CD14-positive monocyte (primary cell): ENCODE measurements at regions not wholly inside any gene's neighbourhood (a gene's known extent, or its start where the extent isn't known, plus 50 kb on each side); places are given as distances from the start of the nearest gene placed in this dataset.

Experiments
- DNase-seq, 3 donors: peaks; one replicate each; pipeline ENCODE4 v3.0.0-alpha.2; 2011 to 2022
- H2AFZ ChIP-seq: 2 replicates; pipeline ENCODE4 v1.6.0; 2012; ENCODE audit warnings: mild to moderate bottlenecking, low read depth, low read length, inconsistent platforms; ENCODE audit not compliant: insufficient read depth, poor library complexity, severe bottlenecking
- H3K27ac ChIP-seq, 2 donors: 1 replicate in 1 of 2; 2 replicates in 1 of 2; pipeline ENCODE4 v1.5.1; 2012 to 2013; ENCODE audit warnings: low read length in 2 of 2, control low read depth in 1 of 2, inconsistent platforms in 1 of 2, low read depth in 1 of 2, mild to moderate bottlenecking in 1 of 2
- H3K27me3 ChIP-seq, 2 donors: one replicate each; pipeline versions ENCODE4 v1.6.0 to v1.6.1; 2011 to 2013; ENCODE audit warnings: low read length in 2 of 2; ENCODE audit not compliant: control insufficient read depth in 2 of 2, insufficient read depth in 2 of 2
- H3K36me3 ChIP-seq, 2 donors: replicated peaks in 1 of 2; 1 replicate in 1 of 2; 2 replicates in 1 of 2; pipeline versions ENCODE4 v1.5.1 to v1.6.1; 2012 to 2013; ENCODE audit warnings: low read length in 2 of 2, control low read depth in 1 of 2, inconsistent platforms in 1 of 2, mild to moderate bottlenecking in 1 of 2; ENCODE audit not compliant: insufficient read depth in 2 of 2, control insufficient read depth in 1 of 2
- H3K4me1 ChIP-seq, 2 donors: 1 replicate in 1 of 2; 2 replicates in 1 of 2; pipeline versions ENCODE4 v1.5.1 to v1.6.1; 2012 to 2013; ENCODE audit warnings: low read length in 2 of 2, control low read depth in 1 of 2, inconsistent platforms in 1 of 2, mild to moderate bottlenecking in 1 of 2, moderate library complexity in 1 of 2; ENCODE audit not compliant: insufficient read depth in 2 of 2, control insufficient read depth in 1 of 2
- H3K4me2 ChIP-seq: replicated peaks from 2 replicates; pipeline ENCODE3; 2012; ENCODE audit warnings: low read length, moderate library complexity, mild to moderate bottlenecking; ENCODE audit not compliant: poor library complexity, severe bottlenecking; ENCODE audit errors: extremely low read depth
- H3K4me3 ChIP-seq, 3 experiments: fragments of 200-600 bp in 1 of 3; sonication (generic) in 1 of 3; replicated peaks in 1 of 3; 1 replicate in 2 of 3; 2 replicates in 1 of 3; pipeline ENCODE4 v1.5.1; 2011 to 2013; ENCODE audit warnings: low read length in 3 of 3, mild to moderate bottlenecking in 3 of 3, control low read depth in 2 of 3, low read depth in 2 of 3, inconsistent platforms in 1 of 3, moderate library complexity in 1 of 3
- H3K79me2 ChIP-seq: 2 replicates; pipeline ENCODE4 v1.6.0; 2012; ENCODE audit warnings: mild to moderate bottlenecking, control low read depth, inconsistent platforms, low read length, moderate library complexity; ENCODE audit not compliant: insufficient read depth
- H3K9ac ChIP-seq: 2 replicates; pipeline ENCODE4 v1.6.0; 2017; ENCODE audit warnings: low read length, mild to moderate bottlenecking; ENCODE audit not compliant: insufficient read depth, poor library complexity, severe bottlenecking
- H3K9me3 ChIP-seq, 2 donors: replicated peaks in 1 of 2; 1 replicate in 1 of 2; 2 replicates in 1 of 2; pipeline versions ENCODE4 v1.5.1 to v1.6.1; 2012 to 2013; ENCODE audit warnings: low read length in 2 of 2, control low read depth in 1 of 2; ENCODE audit not compliant: control insufficient read depth in 1 of 2, insufficient read depth in 1 of 2
- H4K20me1 ChIP-seq: 2 replicates; pipeline ENCODE4 v1.6.0; 2012; ENCODE audit warnings: mild to moderate bottlenecking, low read length, control low read depth, moderate library complexity; ENCODE audit not compliant: insufficient read depth
- H3K27ac Mint-ChIP-seq, 7 donors: one replicate each; pipeline ENCODE4 v1.8.0; 2020; ENCODE audit warnings: mild to moderate bottlenecking in 7 of 7, mixed read lengths in 7 of 7, moderate library complexity in 6 of 7, inconsistent platforms in 2 of 7
- H3K27me3 Mint-ChIP-seq, 3 donors: one replicate each; pipeline ENCODE4 v1.8.0; 2021 to 2022; ENCODE audit warnings: low read depth in 3 of 3, mild to moderate bottlenecking in 3 of 3, mixed read lengths in 3 of 3, moderate library complexity in 3 of 3, inconsistent platforms in 1 of 3
- H3K36me3 Mint-ChIP-seq, 2 donors: one replicate each; pipeline ENCODE4 v1.8.0; 2020; ENCODE audit warnings: mixed read lengths in 2 of 2, inconsistent platforms in 1 of 2, mild to moderate bottlenecking in 1 of 2
- H3K4me1 Mint-ChIP-seq: one replicate; pipeline ENCODE4 v1.8.0; 2020; ENCODE audit warnings: mild to moderate bottlenecking, mixed read lengths
- H3K4me3 Mint-ChIP-seq, 2 donors: one replicate each; pipeline ENCODE4 v1.8.0; 2020; ENCODE audit warnings: mild to moderate bottlenecking in 2 of 2, mixed read lengths in 2 of 2, moderate library complexity in 1 of 2
- H3K9me3 Mint-ChIP-seq, 7 donors: one replicate each; pipeline ENCODE4 v1.8.0; 2020 to 2022; ENCODE audit warnings: mixed read lengths in 7 of 7, mild to moderate bottlenecking in 6 of 7, moderate library complexity in 6 of 7, inconsistent platforms in 2 of 7
- WGBS: methylation state at CpG from one replicate; pipeline ENCODE4 v1.1.5; 2013; ENCODE audit warnings: missing lambda C conversion rate; ENCODE audit not compliant: insufficient coverage; 5-methylcytosine and 5-hydroxymethylcytosine counted together
- intact Hi-C, 2 donors: fragments of 100-400 bp; cut with micrococcal nuclease; formaldehyde crosslinking; loops; one replicate each; pipeline versions ENCODE4 v1.15.0 to v1.15.1; 2023
- TF ChIP-seq, protein P1 (sequence below): fragments of 200-600 bp; IDR thresholded peaks from one replicate; pipeline ENCODE4 v1.8.0; 2022; ENCODE audit warnings: antibody characterized with exemption, mild to moderate bottlenecking

DNA sequence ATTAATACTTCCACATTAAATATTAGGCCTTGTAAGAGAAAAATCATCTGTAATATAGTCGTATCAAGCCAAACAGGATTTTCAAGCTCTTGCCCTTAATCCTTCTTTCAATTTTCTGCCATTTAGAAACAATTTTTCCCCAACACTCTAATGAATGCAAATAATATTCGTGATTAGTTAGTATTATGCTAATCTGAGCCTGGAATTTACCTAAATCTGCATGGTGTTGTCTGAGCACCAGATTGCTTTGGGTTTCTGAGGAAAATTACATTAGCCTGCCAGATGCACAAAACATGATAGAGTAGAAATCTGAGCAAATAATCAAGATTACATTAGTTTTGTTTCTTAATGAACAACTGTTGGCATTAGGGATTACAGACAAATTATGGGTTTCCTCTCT lies 176.6 kb downstream of the ZDHHC21 start:
- H3K79me2 ChIP-seq = no peaks in the 10 kb centered on the region

DNA sequence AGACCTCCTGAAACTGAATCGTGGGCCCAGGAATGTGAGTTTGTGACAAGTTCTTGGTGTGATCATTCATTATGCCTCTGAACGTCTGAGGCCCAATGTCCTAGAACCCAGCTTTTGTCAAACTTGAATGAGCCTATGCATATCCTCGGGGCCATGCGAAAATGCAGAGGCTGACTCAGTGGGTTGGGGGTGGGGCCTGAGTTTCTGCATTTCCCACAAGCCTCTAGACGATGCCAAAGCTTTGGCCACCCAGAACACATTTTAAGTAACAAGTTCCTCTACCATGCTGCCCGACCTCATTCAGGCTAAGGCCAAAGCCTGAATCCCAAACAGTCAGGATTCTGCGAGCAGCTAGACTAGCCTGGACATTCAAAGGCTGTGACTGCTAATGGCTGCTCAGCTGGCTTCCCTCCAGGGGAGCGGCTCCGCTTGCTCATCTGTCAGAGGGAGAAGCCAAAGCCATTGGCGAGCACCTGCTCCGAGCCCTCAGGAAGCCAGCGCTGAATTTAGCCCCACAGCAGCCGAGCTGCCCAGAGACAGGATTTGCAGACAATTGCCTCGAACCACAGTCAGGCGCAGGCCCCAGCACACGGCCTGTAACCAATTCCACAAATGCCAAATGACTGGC lies 177.5 kb downstream of the ZDHHC21 start:
- Histone ChIP-seq H3K4me3 (no peak overlapping the region), H3K9ac (no peak overlapping the region)

More for the DNA sequence above, 176.6 kb downstream of the ZDHHC21 start:
- Histone ChIP-seq H3K9me3 (no peaks in the 10 kb centered on the region), H3K4me1 (no peaks in the 10 kb centered on the region), H3K4me3 (no peak overlapping the region), H3K27me3 (no peaks in the 10 kb centered on the region), H2AFZ (no peak overlapping the region), H4K20me1 (no peaks in the 10 kb centered on the region), H3K36me3 (no peaks in the 10 kb centered on the region), H3K9ac (no peak overlapping the region), H3K4me2 (no peak overlapping the region), H3K27ac (no peak overlapping the region)
- Mint-ChIP-seq H3K4me3 (no peak overlapping the region), H3K9me3 (peaks cover 0 to 6% (median 0%) of the 10 kb centered on the region in 7 donors), H3K36me3 (no peaks in the 10 kb centered on the region), H3K27me3 (no peaks in the 10 kb centered on the region), H3K4me1 (no peaks in the 10 kb centered on the region), H3K27ac (no peak overlapping the region)
- intact Hi-C loops = no loop called here
- TF ChIP-seq, protein P1, sequence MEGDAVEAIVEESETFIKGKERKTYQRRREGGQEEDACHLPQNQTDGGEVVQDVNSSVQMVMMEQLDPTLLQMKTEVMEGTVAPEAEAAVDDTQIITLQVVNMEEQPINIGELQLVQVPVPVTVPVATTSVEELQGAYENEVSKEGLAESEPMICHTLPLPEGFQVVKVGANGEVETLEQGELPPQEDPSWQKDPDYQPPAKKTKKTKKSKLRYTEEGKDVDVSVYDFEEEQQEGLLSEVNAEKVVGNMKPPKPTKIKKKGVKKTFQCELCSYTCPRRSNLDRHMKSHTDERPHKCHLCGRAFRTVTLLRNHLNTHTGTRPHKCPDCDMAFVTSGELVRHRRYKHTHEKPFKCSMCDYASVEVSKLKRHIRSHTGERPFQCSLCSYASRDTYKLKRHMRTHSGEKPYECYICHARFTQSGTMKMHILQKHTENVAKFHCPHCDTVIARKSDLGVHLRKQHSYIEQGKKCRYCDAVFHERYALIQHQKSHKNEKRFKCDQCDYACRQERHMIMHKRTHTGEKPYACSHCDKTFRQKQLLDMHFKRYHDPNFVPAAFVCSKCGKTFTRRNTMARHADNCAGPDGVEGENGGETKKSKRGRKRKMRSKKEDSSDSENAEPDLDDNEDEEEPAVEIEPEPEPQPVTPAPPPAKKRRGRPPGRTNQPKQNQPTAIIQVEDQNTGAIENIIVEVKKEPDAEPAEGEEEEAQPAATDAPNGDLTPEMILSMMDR = no peak
- DNase-seq = no peak
- WGBS = no CpG with 5 or more reads among the region's 2 CpGs

More for the DNA sequence above, 177.5 kb downstream of the ZDHHC21 start:
- Mint-ChIP-seq H3K27ac (no peak overlapping the region), H3K4me3 (no peak overlapping the region), H3K9me3 (peaks cover 0 to 3% (median 0%) of the 10 kb centered on the region in 7 donors), H3K36me3 (no peaks in the 10 kb centered on the region), H3K4me1 (no peaks in the 10 kb centered on the region), H3K27me3 (no peaks in the 10 kb centered on the region)
- 94% methylated on average over 9 of the region's 16 CpGs for WGBS
- Histone ChIP-seq H3K27me3 (no peaks in the 10 kb centered on the region), H3K79me2 (no peaks in the 10 kb centered on the region), H4K20me1 (no peaks in the 10 kb centered on the region), H3K9me3 (no peaks in the 10 kb centered on the region), H3K4me1 (no peaks in the 10 kb centered on the region), H2AFZ (no peak overlapping the region), H3K36me3 (no peaks in the 10 kb centered on the region), H3K4me2 (no peak overlapping the region), H3K27ac (no peak overlapping the region)
- TF ChIP-seq, protein P1 = no peak
- DNase-seq = no peak
- intact Hi-C loops = no loop called here
